ENCODE measurements at regions not wholly inside any gene's neighbourhood (a gene's known extent, or its start where the extent isn't known, plus 50 kb on each side); places are given as distances from the start of the nearest gene placed in this dataset.
A peak's percentile ranks its signal among the peaks of the same experiment; 100 is the strongest.

DNA sequence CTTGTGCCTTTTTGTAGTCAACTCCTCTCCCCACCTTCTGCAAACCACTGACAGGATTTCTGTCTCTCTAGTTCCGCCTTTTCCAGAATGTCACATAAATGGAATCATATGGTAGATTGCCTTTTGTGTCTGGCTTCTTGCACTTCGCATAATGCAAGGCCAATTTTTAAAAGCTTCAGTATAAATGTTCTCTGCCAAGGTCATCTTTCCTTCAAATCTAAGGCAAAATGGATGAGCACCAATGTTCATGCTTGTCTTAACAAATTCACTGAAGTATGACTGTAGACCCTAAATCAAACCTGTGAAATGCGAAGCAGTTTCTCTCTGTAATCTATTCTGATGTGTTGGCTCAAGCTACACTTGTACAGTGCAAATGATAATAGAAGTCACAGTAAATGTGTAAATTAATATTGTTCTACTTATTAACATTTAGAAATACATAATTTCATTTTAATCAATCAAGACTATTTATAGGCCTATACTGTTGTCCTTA is 92.8 kb upstream of the GLS start:
- intact Hi-C loops (cut with micrococcal nuclease; ENCODE audit: unreplicated experiment): no loop called here
- no peaks in the 10 kb centered on the region for H3K36me3 ChIP-seq (ENCODE audit: insufficient read depth, low read length, poor library complexity, severe bottlenecking)
- no peak for DNase-seq (ENCODE audit: low spot score)
- H3K4me1 ChIP-seq (ENCODE audit: insufficient read depth, low read length, poor library complexity, severe bottlenecking): peaks cover 42% of the 10 kb centered on the region
- CTCF ChIA-PET: no interaction called here
- no peak overlapping the region for H3K4me3 ChIP-seq (ENCODE audit: low read depth, low read length, poor library complexity, severe bottlenecking)
- no peak for TF ChIP-seq EZH2 (IDR thresholded peaks at IDR 0.05; ENCODE audit: borderline replicate concordance, low read depth, low read length, poor library complexity, severe bottlenecking)
- TF ChIP-seq, protein P1, sequence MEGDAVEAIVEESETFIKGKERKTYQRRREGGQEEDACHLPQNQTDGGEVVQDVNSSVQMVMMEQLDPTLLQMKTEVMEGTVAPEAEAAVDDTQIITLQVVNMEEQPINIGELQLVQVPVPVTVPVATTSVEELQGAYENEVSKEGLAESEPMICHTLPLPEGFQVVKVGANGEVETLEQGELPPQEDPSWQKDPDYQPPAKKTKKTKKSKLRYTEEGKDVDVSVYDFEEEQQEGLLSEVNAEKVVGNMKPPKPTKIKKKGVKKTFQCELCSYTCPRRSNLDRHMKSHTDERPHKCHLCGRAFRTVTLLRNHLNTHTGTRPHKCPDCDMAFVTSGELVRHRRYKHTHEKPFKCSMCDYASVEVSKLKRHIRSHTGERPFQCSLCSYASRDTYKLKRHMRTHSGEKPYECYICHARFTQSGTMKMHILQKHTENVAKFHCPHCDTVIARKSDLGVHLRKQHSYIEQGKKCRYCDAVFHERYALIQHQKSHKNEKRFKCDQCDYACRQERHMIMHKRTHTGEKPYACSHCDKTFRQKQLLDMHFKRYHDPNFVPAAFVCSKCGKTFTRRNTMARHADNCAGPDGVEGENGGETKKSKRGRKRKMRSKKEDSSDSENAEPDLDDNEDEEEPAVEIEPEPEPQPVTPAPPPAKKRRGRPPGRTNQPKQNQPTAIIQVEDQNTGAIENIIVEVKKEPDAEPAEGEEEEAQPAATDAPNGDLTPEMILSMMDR (conservative IDR thresholded peaks at IDR 0.05; ENCODE audit: low read depth, low read length): no peak
- no peaks in the 10 kb centered on the region for H3K9me3 ChIP-seq (ENCODE audit: low read depth, low read length, poor library complexity, severe bottlenecking)
- H3K27ac ChIP-seq (ENCODE audit: low read depth, low read length, poor library complexity, severe bottlenecking): no peak overlapping the region
- BruUV-seq (replicated peaks): no TSS peak
- H3K27me3 ChIP-seq (replicated peaks; ENCODE audit: insufficient read depth, low read depth, low read length, poor library complexity): no peaks in the 10 kb centered on the region
- POLR2A ChIA-PET (ENCODE audit: low non-redundant PET): no interaction called here

DNA sequence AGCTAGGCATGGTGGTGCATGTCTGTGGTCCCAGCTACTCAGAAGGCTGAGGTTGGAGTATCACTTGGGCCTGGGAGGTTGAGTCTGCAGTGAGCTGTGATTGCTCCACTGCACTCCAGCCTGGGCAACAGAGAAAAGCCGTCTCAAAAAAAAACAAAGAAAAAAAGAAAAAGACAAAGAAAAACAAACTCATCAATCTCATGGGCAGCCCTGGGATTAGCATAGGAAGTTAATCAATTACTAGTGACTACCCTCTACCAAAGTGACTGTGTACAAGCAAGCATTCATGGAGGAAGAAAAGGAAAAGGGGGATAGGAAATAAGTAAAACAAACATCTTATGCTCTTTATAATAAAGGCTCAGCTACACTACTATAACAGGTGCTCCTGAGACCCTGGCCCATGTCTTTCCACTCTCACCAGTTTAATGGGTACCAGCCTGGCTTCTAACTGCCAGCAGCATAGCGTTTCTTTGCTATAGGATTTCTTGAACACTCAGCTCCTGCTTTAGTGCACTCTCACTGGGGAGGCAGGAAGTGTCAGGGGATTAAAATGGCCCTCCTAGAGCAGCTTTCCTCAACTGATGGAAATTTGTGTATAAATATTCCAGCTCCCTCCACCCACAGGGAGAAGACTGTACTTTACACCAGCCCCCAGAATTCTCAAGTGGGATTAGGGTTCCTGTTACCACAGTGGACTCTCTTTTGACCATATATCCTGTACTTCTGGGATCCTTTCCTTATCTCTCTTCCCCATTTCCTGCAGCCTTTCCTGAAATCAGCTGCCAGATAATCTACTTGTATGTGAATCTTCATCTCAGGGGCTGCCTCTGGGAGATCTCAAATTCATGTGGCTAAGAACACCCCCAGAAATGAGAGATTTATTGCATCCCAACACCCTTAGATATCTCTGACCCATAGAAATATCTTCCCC is 91.3 kb upstream of the GLS start:
- intact Hi-C loops (cut with micrococcal nuclease; ENCODE audit: unreplicated experiment): no loop called here
- POLR2A ChIA-PET (ENCODE audit: low non-redundant PET): no interaction called here
- Histone ChIP-seq H3K27me3 (replicated peaks; ENCODE audit: insufficient read depth, low read depth, low read length, poor library complexity) (no peaks in the 10 kb centered on the region), H3K4me1 (ENCODE audit: insufficient read depth, low read length, poor library complexity, severe bottlenecking) (peaks cover 42% of the 10 kb centered on the region), H3K9me3 (ENCODE audit: low read depth, low read length, poor library complexity, severe bottlenecking) (no peaks in the 10 kb centered on the region), H3K36me3 (ENCODE audit: insufficient read depth, low read length, poor library complexity, severe bottlenecking) (no peaks in the 10 kb centered on the region), H3K27ac (ENCODE audit: low read depth, low read length, poor library complexity, severe bottlenecking) (peak overlapping the region; percentile 34), H3K4me3 (ENCODE audit: low read depth, low read length, poor library complexity, severe bottlenecking) (no peak overlapping the region)
- BruUV-seq (replicated peaks): no TSS peak
- no peak for TF ChIP-seq EZH2 (IDR thresholded peaks at IDR 0.05; ENCODE audit: borderline replicate concordance, low read depth, low read length, poor library complexity, severe bottlenecking)
- TF ChIP-seq, protein P1 (conservative IDR thresholded peaks at IDR 0.05; ENCODE audit: low read depth, low read length): no peak
- CTCF ChIA-PET: no interaction called here
- peak; percentile 75 for DNase-seq (ENCODE audit: low spot score)

DNA sequence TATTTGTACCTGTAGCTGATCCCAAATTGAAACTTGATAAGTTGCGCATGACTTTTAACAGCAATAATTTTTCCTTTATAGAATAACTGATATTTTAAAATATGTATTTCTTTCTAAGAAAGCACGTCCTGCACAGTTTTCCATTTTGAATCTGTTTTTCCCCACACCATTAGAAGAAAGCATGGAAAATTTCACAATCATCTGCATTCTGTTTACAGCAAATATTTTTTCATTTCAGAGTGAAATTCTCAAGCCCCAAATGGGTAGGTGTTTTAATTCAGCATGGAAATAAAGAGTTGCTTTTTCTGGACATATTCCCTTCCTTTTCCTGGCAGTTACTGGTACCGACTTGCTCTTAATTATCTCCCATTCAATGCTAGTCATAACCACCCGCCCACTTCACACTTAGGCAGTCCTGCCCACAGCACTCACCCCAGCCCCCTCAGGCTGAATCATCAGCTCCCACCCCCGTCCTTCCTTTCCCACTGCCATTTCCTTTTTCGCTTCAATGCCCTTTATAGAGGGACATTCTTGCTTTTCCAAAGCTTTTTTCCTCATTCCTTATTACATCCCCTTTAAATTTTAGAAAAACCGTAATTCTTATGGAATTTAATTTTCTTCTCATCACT is 89.2 kb upstream of the GLS start:
- BruUV-seq (replicated peaks): no TSS peak
- Histone ChIP-seq H3K27me3 (replicated peaks; ENCODE audit: insufficient read depth, low read depth, low read length, poor library complexity) (no peaks in the 10 kb centered on the region), H3K27ac (ENCODE audit: low read depth, low read length, poor library complexity, severe bottlenecking) (peak overlapping the region; percentile 66), H3K9me3 (ENCODE audit: low read depth, low read length, poor library complexity, severe bottlenecking) (no peaks in the 10 kb centered on the region), H3K4me1 (ENCODE audit: insufficient read depth, low read length, poor library complexity, severe bottlenecking) (peaks cover 42% of the 10 kb centered on the region), H3K36me3 (ENCODE audit: insufficient read depth, low read length, poor library complexity, severe bottlenecking) (no peaks in the 10 kb centered on the region), H3K4me3 (ENCODE audit: low read depth, low read length, poor library complexity, severe bottlenecking) (peak overlapping the region; percentile 9)
- ChIA-PET POLR2A (ENCODE audit: low non-redundant PET) (no interaction called here), CTCF (interaction anchor here (0.6 kb wide), 1 partner anchor 20 kb away, joined by 7 read pairs; no protein-coding TSS in a partner anchor)
- intact Hi-C loops (cut with micrococcal nuclease; ENCODE audit: unreplicated experiment): no loop called here
- DNase-seq (ENCODE audit: low spot score): peak; percentile 80
- TF ChIP-seq, protein P1 (conservative IDR thresholded peaks at IDR 0.05; ENCODE audit: low read depth, low read length): no peak
- TF ChIP-seq EZH2 (IDR thresholded peaks at IDR 0.05; ENCODE audit: borderline replicate concordance, low read depth, low read length, poor library complexity, severe bottlenecking): no peak
